ENCODE measurements at regions not wholly inside any gene's neighbourhood (a gene's known extent, or its start where the extent isn't known, plus 50 kb on each side); places are given as distances from the start of the nearest gene placed in this dataset.

DNA sequence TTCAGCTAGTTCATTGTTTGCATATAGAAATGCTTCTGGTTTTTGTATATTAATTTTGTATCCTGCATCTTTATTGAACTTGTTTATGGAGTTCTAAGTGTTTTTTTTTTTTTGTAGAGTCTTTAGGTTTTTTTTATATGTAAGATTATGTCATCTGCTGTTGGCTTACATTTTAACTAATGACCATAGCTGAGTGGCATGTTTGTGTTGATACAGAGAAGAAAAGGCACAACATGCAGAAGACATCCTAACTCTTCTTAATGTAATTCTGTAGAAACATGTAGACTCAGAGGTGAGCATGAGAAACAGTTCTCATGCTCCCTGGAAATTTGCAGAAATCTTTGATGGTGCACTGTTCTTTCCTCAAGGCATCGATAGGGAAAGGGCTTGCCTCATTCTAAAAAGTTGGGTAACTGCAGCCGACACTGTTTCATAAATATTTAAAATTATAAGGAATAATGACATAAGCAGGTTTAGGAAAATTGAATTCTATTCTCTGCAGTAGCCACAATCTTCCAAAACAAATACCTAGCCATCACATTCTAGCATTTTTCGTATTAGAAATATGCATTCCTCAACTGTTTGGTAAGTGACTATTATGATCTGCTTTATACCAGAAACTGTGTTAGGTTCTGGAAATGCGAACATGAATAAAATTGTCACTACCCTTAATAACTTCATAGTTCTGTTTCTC is 499.6 kb upstream of the KCNMB2 start:
- TF ChIP-seq, protein P1, sequence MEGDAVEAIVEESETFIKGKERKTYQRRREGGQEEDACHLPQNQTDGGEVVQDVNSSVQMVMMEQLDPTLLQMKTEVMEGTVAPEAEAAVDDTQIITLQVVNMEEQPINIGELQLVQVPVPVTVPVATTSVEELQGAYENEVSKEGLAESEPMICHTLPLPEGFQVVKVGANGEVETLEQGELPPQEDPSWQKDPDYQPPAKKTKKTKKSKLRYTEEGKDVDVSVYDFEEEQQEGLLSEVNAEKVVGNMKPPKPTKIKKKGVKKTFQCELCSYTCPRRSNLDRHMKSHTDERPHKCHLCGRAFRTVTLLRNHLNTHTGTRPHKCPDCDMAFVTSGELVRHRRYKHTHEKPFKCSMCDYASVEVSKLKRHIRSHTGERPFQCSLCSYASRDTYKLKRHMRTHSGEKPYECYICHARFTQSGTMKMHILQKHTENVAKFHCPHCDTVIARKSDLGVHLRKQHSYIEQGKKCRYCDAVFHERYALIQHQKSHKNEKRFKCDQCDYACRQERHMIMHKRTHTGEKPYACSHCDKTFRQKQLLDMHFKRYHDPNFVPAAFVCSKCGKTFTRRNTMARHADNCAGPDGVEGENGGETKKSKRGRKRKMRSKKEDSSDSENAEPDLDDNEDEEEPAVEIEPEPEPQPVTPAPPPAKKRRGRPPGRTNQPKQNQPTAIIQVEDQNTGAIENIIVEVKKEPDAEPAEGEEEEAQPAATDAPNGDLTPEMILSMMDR (IDR thresholded peaks at IDR 0.05; ENCODE audit: unreplicated experiment), result no peak
- Mint-ChIP-seq H3K4me3 (ENCODE audit: unreplicated experiment) (no peak overlapping the region), H3K27me3 (ENCODE audit: insufficient read depth, unreplicated experiment) (no peaks in the 10 kb centered on the region), H3K27ac (ENCODE audit: low read depth, unreplicated experiment) (no peak overlapping the region), H3K36me3 (ENCODE audit: insufficient read depth, unreplicated experiment) (no peaks in the 10 kb centered on the region), H3K4me1 (ENCODE audit: insufficient read depth, unreplicated experiment) (no peaks in the 10 kb centered on the region), H3K9me3 (ENCODE audit: unreplicated experiment) (peaks cover 6% of the 10 kb centered on the region)
- no TSS peak for BruUV-seq (replicated peaks)
- no peak for DNase-seq (ENCODE audit: unreplicated experiment)
- ChIA-PET POLR2A (interaction anchor here (0.6 kb wide), 1 partner anchor 441 kb away, joined by 3 read pairs; no protein-coding TSS in a partner anchor), CTCF (no interaction called here)
- intact Hi-C loops (cut with micrococcal nuclease), result no loop called here

DNA sequence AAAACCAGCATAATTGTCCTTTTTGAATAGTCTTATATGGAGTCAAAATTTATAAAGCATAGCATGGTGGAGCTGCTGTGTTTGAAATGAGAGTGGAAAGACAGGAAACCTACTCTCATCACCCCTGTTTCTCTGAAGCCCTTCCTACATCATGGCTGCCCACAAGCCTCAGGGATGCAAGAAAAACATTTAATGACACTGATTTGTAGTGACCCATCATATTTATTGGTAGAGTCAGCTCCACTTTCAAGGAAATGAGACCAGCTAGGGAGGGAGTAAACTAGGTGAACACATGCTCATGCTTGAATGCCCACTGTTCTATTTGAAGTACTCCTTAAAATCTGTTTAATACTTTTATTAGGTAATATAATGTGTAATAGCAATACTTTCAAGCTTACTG is 494.3 kb upstream of the KCNMB2 start:
- CTCF ChIA-PET, result interaction anchor here (1.2 kb wide), 1 partner anchor 181 kb away, joined by 3 read pairs; no protein-coding TSS in a partner anchor
- POLR2A ChIA-PET, result interaction anchor here (0.8 kb wide), 1 partner anchor 68 kb away, joined by 3 read pairs; no protein-coding TSS in a partner anchor
- H3K4me3 Mint-ChIP-seq (ENCODE audit: unreplicated experiment), result no peak overlapping the region
- intact Hi-C loops (cut with micrococcal nuclease), result no loop called here
- TF ChIP-seq, protein P1 (IDR thresholded peaks at IDR 0.05; ENCODE audit: unreplicated experiment), result no peak
- H3K27ac Mint-ChIP-seq (ENCODE audit: low read depth, unreplicated experiment), result no peak overlapping the region
- BruUV-seq (replicated peaks), result no TSS peak
- DNase-seq (ENCODE audit: unreplicated experiment), result no peak
- no peaks in the 10 kb centered on the region for H3K27me3 Mint-ChIP-seq (ENCODE audit: insufficient read depth, unreplicated experiment)
- no peaks in the 10 kb centered on the region for H3K9me3 Mint-ChIP-seq (ENCODE audit: unreplicated experiment)
- H3K36me3 Mint-ChIP-seq (ENCODE audit: insufficient read depth, unreplicated experiment), result no peaks in the 10 kb centered on the region
- H3K4me1 Mint-ChIP-seq (ENCODE audit: insufficient read depth, unreplicated experiment), result no peaks in the 10 kb centered on the region

DNA sequence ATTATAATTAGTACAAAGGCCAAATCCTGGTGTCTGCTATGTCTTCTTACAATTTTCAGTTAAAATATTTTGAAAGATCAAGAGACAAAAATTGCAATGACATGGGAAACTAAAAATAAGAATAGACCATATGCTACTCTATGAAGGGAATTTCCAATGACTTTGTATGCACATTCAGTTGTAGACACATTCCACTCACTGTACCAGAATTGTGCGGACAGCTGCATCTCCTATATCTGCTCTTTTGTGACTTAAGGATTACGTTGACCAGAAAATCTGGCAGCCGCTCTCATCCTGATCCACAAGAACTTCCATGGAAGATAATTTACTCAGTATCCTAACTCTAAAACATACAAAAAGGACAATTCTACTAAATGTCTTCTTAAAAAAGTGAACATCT is 493.9 kb upstream of the KCNMB2 start:
- TF ChIP-seq, protein P1 (IDR thresholded peaks at IDR 0.05; ENCODE audit: unreplicated experiment), result no peak
- POLR2A ChIA-PET, result interaction anchor here (0.8 kb wide), 1 partner anchor 69 kb away, joined by 3 read pairs; no protein-coding TSS in a partner anchor

DNA sequence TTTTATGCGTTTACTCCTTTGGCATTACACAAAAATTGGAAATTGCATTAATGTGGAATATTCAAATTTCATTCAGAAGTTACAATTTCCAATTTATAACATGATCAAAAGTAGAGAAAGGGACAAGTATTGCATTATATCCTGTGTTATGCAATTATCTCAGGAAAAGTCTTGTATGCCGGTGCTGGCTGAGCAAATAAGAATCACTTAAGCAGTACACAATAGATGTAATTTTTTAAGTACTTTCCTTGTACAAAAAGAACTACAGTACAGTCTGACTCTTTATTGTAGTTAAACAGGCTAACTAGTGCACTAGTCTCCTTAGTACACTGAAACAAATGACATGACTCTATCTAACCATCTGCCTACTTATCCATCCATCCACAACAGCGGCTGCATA is 493.2 kb upstream of the KCNMB2 start:
- Mint-ChIP-seq H3K4me1 (ENCODE audit: insufficient read depth, unreplicated experiment) (no peaks in the 10 kb centered on the region), H3K27ac (ENCODE audit: low read depth, unreplicated experiment) (no peak overlapping the region), H3K27me3 (ENCODE audit: insufficient read depth, unreplicated experiment) (no peaks in the 10 kb centered on the region), H3K9me3 (ENCODE audit: unreplicated experiment) (no peaks in the 10 kb centered on the region), H3K36me3 (ENCODE audit: insufficient read depth, unreplicated experiment) (no peaks in the 10 kb centered on the region), H3K4me3 (ENCODE audit: unreplicated experiment) (no peak overlapping the region)
- CTCF ChIA-PET, result no interaction called here
- intact Hi-C loops (cut with micrococcal nuclease), result no loop called here
- POLR2A ChIA-PET, result interaction anchor here (0.6 kb wide), 1 partner anchor 11 kb away, joined by 3 read pairs; no protein-coding TSS in a partner anchor
- peak; percentile 16 for DNase-seq (ENCODE audit: unreplicated experiment)
- TF ChIP-seq, protein P1 (IDR thresholded peaks at IDR 0.05; ENCODE audit: unreplicated experiment), result no peak
- no TSS peak for BruUV-seq (replicated peaks)

More for the DNA sequence above, 493.9 kb upstream of the KCNMB2 start:
- Mint-ChIP-seq H3K36me3 (ENCODE audit: insufficient read depth, unreplicated experiment) (no peaks in the 10 kb centered on the region), H3K4me3 (ENCODE audit: unreplicated experiment) (no peak overlapping the region), H3K9me3 (ENCODE audit: unreplicated experiment) (no peaks in the 10 kb centered on the region), H3K4me1 (ENCODE audit: insufficient read depth, unreplicated experiment) (no peaks in the 10 kb centered on the region), H3K27ac (ENCODE audit: low read depth, unreplicated experiment) (no peak overlapping the region), H3K27me3 (ENCODE audit: insufficient read depth, unreplicated experiment) (no peaks in the 10 kb centered on the region)
- no peak for DNase-seq (ENCODE audit: unreplicated experiment)
- BruUV-seq (replicated peaks), result no TSS peak
- intact Hi-C loops (cut with micrococcal nuclease), result no loop called here
- CTCF ChIA-PET, result interaction anchor here (0.6 to 1.2 kb wide), 2 partner anchors 9 to 181 kb away, joined by 3 read pairs; no protein-coding TSS in a partner anchor
